ENCODE measurements at regions not wholly inside any gene's neighbourhood (a gene's known extent, or its start where the extent isn't known, plus 50 kb on each side); places are given as distances from the start of the nearest gene placed in this dataset.

GRCh38 chr12:74644681-74645080, 107.0 kb downstream of the ATXN7L3B start:
- TF ChIP-seq POLR2AphosphoS5 (IDR thresholded peaks at IDR 0.05): no peak
- no peak for TF ChIP-seq CTCF (IDR thresholded peaks at IDR 0.05)
- no peak for TF ChIP-seq POLR2A (IDR thresholded peaks at IDR 0.05)
- TF ChIP-seq EP300 (IDR thresholded peaks at IDR 0.05): no peak

Measured in sigmoid colon (tissue), 4 donors.